Stimulated activated CD4-positive, alpha-beta T cell treated with anti-CD3 and anti-CD28 coated beads, Interleukin-2, amount 100 ng/mL, for 48 hours (primary cell): ENCODE measurements at regions not wholly inside any gene's neighbourhood (a gene's known extent, or its start where the extent isn't known, plus 50 kb on each side); places are given as distances from the start of the nearest gene placed in this dataset.

ENCODE experiments used
- DNase-seq, 2 donors: peaks; one replicate each; pipeline ENCODE4 v3.0.0-alpha.2; 2020

GRCh38 chr1:55639051-55639450 lies 423.9 kb upstream of the USP24 start:
- DNase-seq = no peak

DNA sequence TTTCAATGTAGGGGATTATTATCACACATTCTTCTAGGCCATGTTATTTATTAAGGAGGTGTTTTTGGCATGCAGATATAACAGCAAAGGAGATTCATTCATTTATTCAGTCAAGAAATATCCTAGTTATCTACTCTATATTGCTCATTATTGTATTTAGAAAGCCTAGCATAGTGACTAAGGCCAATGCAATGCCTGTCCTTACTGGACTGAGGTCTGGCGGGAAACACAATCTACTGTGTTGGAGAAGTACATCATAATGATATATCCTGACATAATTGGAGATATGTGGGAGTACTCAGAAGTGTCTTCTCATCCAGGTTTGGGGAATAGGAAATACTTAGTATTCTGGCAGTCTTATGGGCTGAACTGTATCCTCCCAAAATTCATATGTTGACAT lies 421.5 kb upstream of the USP24 start:
- DNase-seq = no peak

DNA sequence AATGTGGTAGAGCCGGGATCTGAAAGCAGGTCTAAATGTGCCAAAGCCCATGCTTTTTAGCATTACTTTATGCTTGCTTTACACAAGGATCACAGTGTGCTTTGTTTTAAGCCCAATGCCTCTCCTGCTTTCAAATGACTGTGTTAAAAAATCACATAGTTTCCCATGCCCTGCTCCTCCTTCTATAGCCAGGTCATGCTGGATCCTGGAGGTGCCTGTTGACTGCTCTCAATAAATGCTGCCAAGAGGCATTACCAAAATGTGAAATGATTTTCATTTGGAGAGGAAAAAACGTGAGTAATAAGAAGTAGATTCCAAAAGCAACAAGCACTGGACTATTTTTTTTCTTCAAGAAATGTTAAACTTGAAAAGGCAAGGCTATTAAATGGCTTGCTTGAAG lies 420.7 kb upstream of the USP24 start:
- no peak for DNase-seq

DNA sequence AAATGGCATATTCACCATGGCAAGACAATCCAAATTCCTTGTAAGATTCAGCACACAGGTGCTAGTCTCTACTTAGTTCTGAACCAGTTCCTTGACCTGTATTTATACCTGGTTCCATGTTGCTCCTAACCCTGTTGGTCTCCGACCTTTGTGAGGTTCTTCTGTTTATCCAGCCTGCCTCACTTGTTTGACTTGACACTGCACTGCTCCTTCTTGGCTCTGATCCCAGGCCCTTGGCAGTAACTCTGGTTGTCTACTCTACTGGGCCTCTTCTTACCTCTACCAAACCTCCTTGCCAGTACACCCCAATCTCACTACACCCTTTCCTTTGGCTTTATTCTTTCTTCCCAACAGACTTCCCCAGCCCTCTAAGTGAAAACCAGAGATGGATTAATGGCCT lies 419.4 kb upstream of the USP24 start:
- DNase-seq = no peak

GRCh38 chr1:55632906-55633305 lies 417.7 kb upstream of the USP24 start:
- DNase-seq = no peak

DNA sequence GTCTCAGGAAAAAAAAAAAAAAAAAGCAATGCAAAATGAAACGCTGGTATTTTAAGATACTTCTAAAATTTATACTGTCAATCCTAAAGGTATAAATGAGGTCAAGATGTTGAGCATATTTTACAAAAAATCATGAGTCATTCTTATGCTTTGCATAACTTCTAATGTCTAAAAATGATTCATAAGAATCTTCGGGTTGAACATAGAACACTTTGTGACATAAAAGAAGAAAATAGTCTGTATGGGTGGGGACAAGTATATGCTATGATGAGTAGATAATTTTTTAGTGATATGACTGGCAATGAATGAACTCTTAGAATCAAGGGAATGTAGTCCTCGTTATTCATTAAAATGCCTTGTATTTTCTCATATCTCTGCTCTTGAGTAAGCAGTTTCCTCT lies 416.9 kb upstream of the USP24 start:
- DNase-seq = no peak

DNA sequence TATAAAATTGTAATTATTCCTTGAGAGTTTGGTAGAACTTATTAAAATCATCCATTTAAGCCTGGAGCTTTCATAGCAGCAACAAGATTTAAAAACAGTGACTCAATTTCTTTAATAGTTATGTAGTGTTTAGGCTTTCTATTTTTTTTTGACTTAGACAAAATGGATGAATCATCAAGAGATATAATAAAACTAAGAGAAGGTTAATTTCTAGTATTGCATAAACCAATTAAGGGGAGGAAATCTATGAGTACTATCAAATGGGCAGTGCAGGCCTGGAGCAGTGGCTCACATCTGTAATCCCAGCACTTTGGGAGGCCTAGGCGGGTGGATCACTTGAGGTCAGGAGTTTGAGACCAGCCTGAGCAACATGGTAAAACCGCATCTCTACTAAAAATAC lies 416.3 kb upstream of the USP24 start:
- DNase-seq = no peak

DNA sequence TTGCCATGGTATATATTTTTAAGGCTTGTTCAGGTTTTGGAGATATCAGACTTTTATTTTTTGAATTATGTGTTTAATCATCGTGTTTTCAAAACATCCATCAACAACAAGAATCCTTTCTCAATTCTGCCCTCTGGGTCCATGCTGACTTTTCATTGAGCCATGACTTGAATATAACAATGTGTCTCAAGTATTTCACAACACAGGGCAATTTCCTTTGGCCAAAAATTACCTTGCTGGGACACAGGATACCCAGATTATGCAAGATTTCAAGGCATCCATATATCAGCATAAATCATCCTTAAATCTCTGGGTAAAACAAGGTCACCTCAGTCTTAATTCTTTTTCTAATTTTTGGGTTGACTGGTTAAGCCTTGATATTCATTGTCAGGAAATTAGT lies 411.2 kb upstream of the USP24 start:
- DNase-seq = no peak

DNA sequence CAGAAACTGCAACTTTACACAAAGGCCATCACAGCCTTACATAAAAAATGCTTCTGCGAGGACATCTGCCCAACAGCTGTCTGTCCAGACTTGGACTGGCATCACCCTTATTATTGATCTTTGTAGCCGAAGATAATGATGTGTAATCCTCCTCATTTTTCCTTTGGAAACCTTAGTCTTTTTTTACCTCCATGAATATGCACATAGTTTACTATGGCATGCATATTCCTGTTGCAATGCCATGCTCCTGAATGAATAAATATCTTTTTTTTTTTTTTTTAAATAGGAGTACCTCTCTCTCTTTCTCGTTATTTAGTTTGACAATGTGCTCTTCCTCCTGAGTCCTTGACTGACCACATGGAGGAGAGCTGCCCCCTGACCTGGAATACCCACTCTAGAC lies 409.6 kb upstream of the USP24 start:
- no peak for DNase-seq

GRCh38 chr1:55623311-55623710 lies 408.1 kb upstream of the USP24 start:
- no peak for DNase-seq

DNA sequence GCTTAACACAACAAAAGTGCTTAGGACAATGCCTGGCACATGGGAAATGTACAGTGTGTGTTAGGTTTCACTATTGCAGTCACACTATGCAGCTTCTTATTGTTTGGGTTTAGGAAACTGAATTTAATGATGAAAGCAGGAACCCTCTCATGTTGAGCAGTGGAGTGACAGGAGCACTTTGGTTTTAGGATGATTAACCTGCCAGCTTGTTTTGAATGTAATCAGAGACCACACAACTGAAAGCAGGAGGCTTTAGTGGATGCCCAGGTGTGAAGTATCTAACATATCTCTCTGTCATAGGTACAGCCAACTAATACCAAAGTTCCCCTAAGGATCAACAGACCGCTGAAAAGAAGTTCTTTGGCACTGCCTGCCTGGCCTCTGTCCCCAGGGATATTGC lies 406.9 kb upstream of the USP24 start:
- DNase-seq = no peak

DNA sequence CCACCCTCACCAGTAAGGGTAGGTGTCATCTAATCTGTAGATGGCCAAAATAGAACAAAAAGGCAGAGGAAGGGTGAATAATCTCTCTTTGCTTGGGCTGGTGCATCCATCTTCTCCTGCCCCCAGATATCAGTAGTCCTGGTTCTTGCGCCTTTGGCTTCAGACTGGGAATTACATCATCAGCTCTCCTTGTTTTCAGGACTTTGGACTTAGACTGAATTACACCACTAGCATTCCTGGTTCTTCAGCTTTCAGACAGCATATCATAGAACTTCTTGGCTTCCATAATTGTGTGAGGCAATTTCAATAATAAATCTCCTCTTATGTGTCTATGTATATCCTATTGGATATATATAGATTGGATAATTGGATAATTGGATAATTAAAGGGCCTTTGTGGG lies 403.0 kb upstream of the USP24 start:
- no peak for DNase-seq

DNA sequence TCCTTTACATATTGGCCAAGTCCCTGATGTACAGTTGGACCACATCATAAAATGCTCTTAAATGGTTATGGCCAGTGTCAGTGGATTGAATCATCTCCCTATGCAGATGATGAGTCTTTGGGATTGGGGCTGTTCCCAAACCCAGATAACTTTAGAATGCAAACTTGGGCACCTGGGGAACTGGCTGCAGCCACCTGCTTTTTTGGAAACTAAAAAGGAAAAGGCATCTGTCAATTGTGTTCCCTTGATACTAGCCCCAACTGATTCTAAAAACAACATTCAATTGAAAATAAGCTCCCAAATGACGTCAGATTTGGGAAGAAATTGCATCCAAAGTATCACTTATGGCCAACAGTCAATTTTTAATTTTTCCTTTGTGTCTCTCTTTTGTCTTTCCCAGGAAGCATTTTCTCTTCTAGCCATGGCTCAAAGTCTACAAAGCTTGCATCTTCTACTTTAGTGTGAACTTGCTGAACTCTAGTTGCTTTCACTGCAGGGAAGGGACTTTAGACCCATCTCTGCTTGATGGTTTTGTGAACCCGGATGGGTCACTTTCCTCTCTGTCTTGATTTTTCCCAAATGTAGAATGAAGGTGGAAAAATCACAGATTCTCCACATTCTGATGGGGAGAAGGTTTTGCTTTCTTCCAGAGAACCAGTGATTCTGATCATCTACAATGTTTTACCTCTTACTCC lies 402.3 kb upstream of the USP24 start:
- no peak for DNase-seq

- DNase-seq = no peak
Observed at GRCh38 chr1:55612988-55613387, 397.8 kb upstream of the USP24 start.

GRCh38 chr1:55611123-55611522 lies 396.0 kb upstream of the USP24 start:
- DNase-seq = no peak

- DNase-seq = no peak
Observed at GRCh38 chr1:55610203-55610602, 395.0 kb upstream of the USP24 start.

GRCh38 chr1:55609630-55610029 lies 394.5 kb upstream of the USP24 start:
- DNase-seq = no peak

GRCh38 chr1:55605155-55605554 lies 390.0 kb upstream of the USP24 start:
- DNase-seq = no peak

DNA sequence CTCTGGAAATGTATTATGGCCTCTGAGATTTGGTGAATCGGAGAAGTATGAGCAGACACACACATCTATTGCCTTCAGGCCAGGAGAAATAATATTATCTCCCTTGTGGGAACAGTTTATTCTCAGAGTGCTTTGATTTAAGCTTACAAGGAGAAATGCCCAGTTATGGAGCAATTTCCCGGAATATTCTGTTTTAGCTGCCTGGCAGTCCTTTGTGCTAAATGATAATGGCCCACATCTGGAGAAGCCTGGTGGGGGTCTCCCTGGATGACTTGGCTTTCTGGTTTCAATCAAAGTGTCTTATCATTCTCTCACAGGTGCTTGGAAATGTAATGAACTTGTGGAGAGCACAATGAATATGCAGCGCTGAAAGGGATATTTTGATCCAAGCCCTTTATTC lies 389.6 kb upstream of the USP24 start:
- no peak for DNase-seq

DNA sequence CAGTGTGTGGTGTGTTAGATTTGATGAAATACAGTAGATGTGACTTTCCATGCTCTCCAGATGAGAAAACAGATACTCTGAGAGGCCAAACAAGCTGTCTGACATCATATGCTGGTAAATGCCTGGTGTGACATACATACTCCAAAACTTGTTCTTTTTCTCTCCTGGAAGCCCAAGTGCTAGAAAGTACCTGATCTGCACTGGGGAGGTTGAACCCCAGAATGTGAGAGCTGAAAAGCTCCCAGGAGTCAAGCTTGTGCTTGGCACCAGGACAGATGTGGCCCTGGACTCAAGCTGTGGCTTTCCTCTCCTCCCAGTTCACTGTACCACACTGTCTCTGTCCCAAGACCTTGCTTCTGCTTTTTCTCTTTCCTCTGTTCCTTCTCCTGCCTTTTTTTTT lies 389.0 kb upstream of the USP24 start:
- DNase-seq = no peak

- DNase-seq = no peak
Observed at GRCh38 chr1:55600242-55600641, 385.1 kb upstream of the USP24 start.

DNA sequence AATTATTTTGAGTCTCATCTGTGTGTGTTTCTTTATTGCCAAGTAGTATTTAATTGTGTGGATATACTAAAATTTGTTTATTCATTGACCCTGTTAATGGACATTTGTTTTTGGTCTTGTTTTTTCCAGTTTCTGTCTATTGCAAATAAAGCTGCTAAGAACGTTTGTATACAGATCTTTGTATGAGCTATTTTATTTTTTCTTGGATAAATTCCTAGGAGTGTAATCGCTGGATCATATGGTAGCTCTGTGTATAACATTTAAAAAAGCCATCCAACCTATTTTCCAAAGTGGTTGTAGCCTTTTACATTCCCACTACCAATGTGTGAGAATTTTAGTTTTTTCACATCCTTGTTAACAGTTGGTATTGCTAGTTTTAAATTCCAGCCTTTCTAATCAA lies 382.7 kb upstream of the USP24 start:
- DNase-seq = no peak

DNA sequence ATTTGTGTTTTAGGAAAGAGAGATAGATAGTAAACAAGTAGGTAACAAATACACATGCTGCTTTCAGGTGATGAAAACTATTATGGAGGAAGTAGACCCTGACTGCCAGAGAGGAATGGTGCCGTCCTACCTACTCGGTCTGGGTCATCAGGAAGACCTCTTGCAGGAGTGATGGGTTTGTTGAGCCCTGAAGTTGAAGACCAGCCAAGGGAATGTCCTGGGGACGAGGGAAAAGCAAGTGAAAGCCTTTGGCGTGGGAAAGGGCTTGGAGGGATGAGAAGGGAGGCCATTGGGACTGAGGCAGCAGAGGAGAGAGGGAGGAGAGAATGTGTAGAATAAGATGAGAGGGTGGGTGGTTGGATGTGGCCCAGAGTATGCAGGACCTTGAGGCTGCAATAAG lies 379.5 kb upstream of the USP24 start:
- DNase-seq = no peak

DNA sequence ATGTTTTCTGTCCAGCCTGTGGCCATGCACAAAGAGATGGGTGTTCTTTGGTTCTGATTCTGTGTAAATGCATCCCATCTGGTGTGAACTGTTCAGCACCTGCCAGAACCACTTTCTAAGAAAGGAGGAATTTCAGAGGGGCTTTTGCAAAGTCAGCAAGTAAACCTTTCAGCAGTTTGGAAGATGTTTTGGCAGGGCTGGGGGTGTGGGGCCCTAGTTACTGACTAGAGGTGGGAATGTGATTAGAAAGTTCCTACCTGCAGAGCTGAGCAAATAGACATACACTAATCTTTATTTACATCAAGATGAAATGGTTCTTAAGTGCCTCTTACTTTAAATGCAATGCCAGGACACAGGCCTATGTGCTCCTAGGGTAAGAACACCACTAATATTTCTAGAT lies 378.1 kb upstream of the USP24 start:
- no peak for DNase-seq

- no peak for DNase-seq
Observed at GRCh38 chr1:55592122-55592521, 377.0 kb upstream of the USP24 start.
